SK-N-SH (cell line): ENCODE measurements at regions not wholly inside any gene's neighbourhood (a gene's known extent, or its start where the extent isn't known, plus 50 kb on each side); places are given as distances from the start of the nearest gene placed in this dataset.

Experiments
- CTCF ChIA-PET: fragments of 300-600, 350-600 bp; formaldehyde crosslinking; extraction: SDS; loops from one replicate; lab custom pipeline; 2021; lab: Yijun Ruan, JAX
- POLR2A ChIA-PET: fragments of 350-600 bp; sonication (Branson Sonifier 250); formaldehyde crosslinking; extraction: SDS; loops from one replicate; lab custom pipeline; 2020; ENCODE audit warnings: antibody characterized with exemption, inconsistent platforms; lab: Yijun Ruan, JAX
- DNase-seq: peaks from one replicate; pipeline ENCODE4 v3.0.0; 2012
- H2AFZ ChIP-seq: fragments of 200-600 bp; sonication (generic); 2 replicates; pipeline ENCODE4 v1.8.1; 2016; ENCODE audit warnings: antibody characterized with exemption, mild to moderate bottlenecking, low read depth
- H3F3A ChIP-seq: fragments of 200-600 bp; sonication (generic); replicated peaks from 2 replicates; pipeline ENCODE3; 2016; ENCODE audit warnings: antibody characterized with exemption, mild to moderate bottlenecking; ENCODE audit not compliant: insufficient read depth
- H3K27ac ChIP-seq, 2 experiments: fragments of 200-500 bp in 1 of 2; fragments of 200-600 bp in 1 of 2; sonication (Bioruptor generic) in 1 of 2; sonication (generic), shearing (Covaris generic) in 1 of 2; 2 replicates each; pipeline versions ENCODE4 v1.5.1 to v1.6.1; 2014 to 2016; ENCODE audit warnings: low read depth in 2 of 2, inconsistent platforms in 1 of 2, low read length in 1 of 2, mild to moderate bottlenecking in 1 of 2, mixed read lengths in 1 of 2
- H3K27me3 ChIP-seq: fragments of 200-600 bp; sonication (generic), shearing (Covaris generic); 2 replicates; pipeline ENCODE4 v1.6.1; 2016; ENCODE audit warnings: mixed run types; ENCODE audit not compliant: insufficient read depth
- H3K36me3 ChIP-seq, 2 experiments: fragments of 200-500 bp in 1 of 2; fragments of 200-600 bp in 1 of 2; sonication (Bioruptor generic) in 1 of 2; sonication (generic) in 1 of 2; replicated peaks in 1 of 2; 2 replicates each; pipeline versions ENCODE3 to v1.5.1; 2014 to 2016; ENCODE audit warnings: low read length in 1 of 2, mild to moderate bottlenecking in 1 of 2; ENCODE audit not compliant: insufficient read depth in 2 of 2, control insufficient read depth in 1 of 2
- H3K4me1 ChIP-seq, 2 experiments: fragments of 200-500 bp in 1 of 2; fragments of 200-600 bp in 1 of 2; sonication (Bioruptor generic) in 1 of 2; sonication (generic), shearing (Covaris generic) in 1 of 2; 2 replicates each; pipeline versions ENCODE4 v1.5.1 to v1.6.1; 2014 to 2016; ENCODE audit warnings: low read depth in 1 of 2, low read length in 1 of 2, mixed run types in 1 of 2; ENCODE audit not compliant: insufficient read depth in 2 of 2, control insufficient read depth in 1 of 2
- H3K4me2 ChIP-seq: fragments of 200-600 bp; sonication (generic), shearing (Covaris generic); 2 replicates; pipeline ENCODE4 v1.6.1; 2017; ENCODE audit warnings: mixed run types
- H3K4me3 ChIP-seq, 2 experiments: fragments of 200-500 bp in 1 of 2; fragments of 200-600 bp in 1 of 2; sonication (Bioruptor generic) in 1 of 2; sonication (generic), shearing (Covaris generic) in 1 of 2; 2 replicates each; pipeline versions ENCODE4 v1.5.1 to v1.8.1; 2014 to 2016; ENCODE audit warnings: low read depth in 2 of 2, inconsistent platforms in 1 of 2, low read length in 1 of 2, mild to moderate bottlenecking in 1 of 2, mixed read lengths in 1 of 2, moderate library complexity in 1 of 2
- H3K79me2 ChIP-seq: fragments of 200-600 bp; sonication (generic); 2 replicates; pipeline ENCODE4 v1.8.1; 2017; ENCODE audit warnings: mild to moderate bottlenecking; ENCODE audit not compliant: insufficient read depth
- H3K9ac ChIP-seq: fragments of 200-600 bp; sonication (generic); 2 replicates; pipeline ENCODE4 v1.6.1; 2017; ENCODE audit warnings: mixed run types
- H3K9me2 ChIP-seq: fragments of 200-600 bp; sonication (generic); 2 replicates; pipeline ENCODE4 v1.6.1; 2017; ENCODE audit warnings: mixed run types
- H3K9me3 ChIP-seq: fragments of 200-600 bp; sonication (generic); 2 replicates; pipeline ENCODE4 v1.6.1; 2017; ENCODE audit warnings: mixed run types, mild to moderate bottlenecking, moderate library complexity
- H4K20me1 ChIP-seq: fragments of 200-600 bp; sonication (generic); 2 replicates; pipeline ENCODE4 v1.6.1; 2017; ENCODE audit warnings: mild to moderate bottlenecking, mixed run types; ENCODE audit not compliant: insufficient read depth
- CHD2 ChIP-seq: fragments of 150-350 bp; IDR thresholded peaks from 2 replicates; pipeline ENCODE4 v1.6.1; 2018; ENCODE audit warnings: low read length; ENCODE audit not compliant: partially characterized antibody
- CTCF ChIP-seq: fragments of 200-600 bp; sonication (generic); IDR thresholded peaks from 2 replicates; pipeline ENCODE4 v1.6.1; 2017; ENCODE audit warnings: antibody characterized with exemption, mild to moderate bottlenecking, moderate library complexity
- EZH2phosphoT487 ChIP-seq: fragments of 200-600 bp; sonication (generic); IDR thresholded peaks from 2 replicates; pipeline ENCODE4 v1.6.1; 2017; ENCODE audit warnings: low read depth, mixed run types, mild to moderate bottlenecking, antibody characterized with exemption, moderate library complexity, borderline replicate concordance
- FOSL2 ChIP-seq: IDR thresholded peaks from 2 replicates; pipeline ENCODE4 v1.4.0; 2012; ENCODE audit warnings: low read depth, mild to moderate bottlenecking, moderate library complexity, borderline replicate concordance
- FOXJ3 ChIP-seq: sonication (generic); formaldehyde crosslinking; IDR thresholded peaks from 2 replicates; pipeline ENCODE4 v1.5.1; 2020; ENCODE audit warnings: mild to moderate bottlenecking, missing genetic modification reagents
- FOXM1 ChIP-seq: IDR thresholded peaks from 2 replicates; pipeline ENCODE4 v1.4.0; 2012; ENCODE audit warnings: low read depth, mild to moderate bottlenecking
- GABPA ChIP-seq: IDR thresholded peaks from 2 replicates; pipeline ENCODE4 v1.4.0; 2012; ENCODE audit warnings: low read depth, mild to moderate bottlenecking
- GATA2 ChIP-seq: sonication (generic); formaldehyde crosslinking; IDR thresholded peaks from 2 replicates; pipeline ENCODE4 v1.5.0; 2020; ENCODE audit warnings: mild to moderate bottlenecking, missing genetic modification reagents
- JUND ChIP-seq: IDR thresholded peaks from 2 replicates; pipeline ENCODE4 v1.4.0; 2012
- MXI1 ChIP-seq: IDR thresholded peaks from 2 replicates; pipeline ENCODE4 v1.6.1; 2012; ENCODE audit warnings: mild to moderate bottlenecking, low read depth, low read length, improper control_type of control experiment
- RCOR1 ChIP-seq: fragments of 150-350 bp; IDR thresholded peaks from 2 replicates; pipeline ENCODE4 v1.6.1; 2017; ENCODE audit warnings: antibody characterized with exemption, low read length
- RFX5 ChIP-seq: IDR thresholded peaks from 2 replicates; pipeline ENCODE4 v1.6.1; 2012; ENCODE audit warnings: mild to moderate bottlenecking, improper control_type of control experiment, low read length
- RXRA ChIP-seq: IDR thresholded peaks from 2 replicates; pipeline ENCODE4 v1.4.0; 2012; ENCODE audit warnings: low read depth, mild to moderate bottlenecking, borderline replicate concordance
- SIN3A ChIP-seq: IDR thresholded peaks from 2 replicates; pipeline ENCODE4 v1.6.1; 2012; ENCODE audit warnings: low read depth, mild to moderate bottlenecking, low read length, moderate library complexity, borderline replicate concordance
- TAF1 ChIP-seq: IDR thresholded peaks from 2 replicates; pipeline ENCODE4 v1.6.1; 2012; ENCODE audit warnings: low read depth, mild to moderate bottlenecking, low read length, moderate library complexity, borderline replicate concordance
- TCF12 ChIP-seq: IDR thresholded peaks from 2 replicates; pipeline ENCODE4 v1.4.0; 2012
- TEAD4 ChIP-seq: IDR thresholded peaks from 2 replicates; pipeline ENCODE4 v1.4.0; 2012; ENCODE audit warnings: mild to moderate bottlenecking, borderline replicate concordance; ENCODE audit not compliant: insufficient read depth
- YY1 ChIP-seq: IDR thresholded peaks from 2 replicates; pipeline ENCODE4 v1.4.0; 2012; ENCODE audit warnings: low read depth, mild to moderate bottlenecking
- ZBTB33 ChIP-seq: IDR thresholded peaks from 2 replicates; pipeline ENCODE4 v1.4.0; 2012; ENCODE audit warnings: low read depth, borderline replicate concordance
- WGBS: methylation state at CpG from one replicate; pipeline ENCODE4 v1.1.6; 2017; ENCODE audit warnings: low lambda C conversion rate; 5-methylcytosine and 5-hydroxymethylcytosine counted together
- TF ChIP-seq, protein P1 (sequence below): IDR thresholded peaks from 2 replicates; pipeline ENCODE4 v1.6.1; 2012; ENCODE audit warnings: mild to moderate bottlenecking, low read depth, low read length, moderate library complexity
- TF ChIP-seq, protein P2 (sequence below): IDR thresholded peaks from 2 replicates; pipeline ENCODE4 v1.4.0; 2012; ENCODE audit warnings: low read depth

GRCh38 chr6:12577124-12577850, 139.3 kb upstream of the PHACTR1 start:
- 84% methylated on average over 8 of the region's 8 CpGs for WGBS
- no peak for DNase-seq
- POLR2A ChIA-PET: no interaction called here
- Histone ChIP-seq H3K27me3 (no peaks in the 10 kb centered on the region), H3K27ac (no peak overlapping the region), H3K9me3 (no peaks in the 10 kb centered on the region), H3K36me3 (no peaks in the 10 kb centered on the region), H3K9ac (no peak overlapping the region), H2AFZ (no peak overlapping the region), H3K4me2 (no peak overlapping the region), H3K4me1 (peaks cover 0 to 15% of the 10 kb centered on the region in 2 experiments; a peak in 3 of 4 replicates), H3K4me3 (no peak overlapping the region), H3K9me2 (no peaks in the 10 kb centered on the region), H3F3A (peaks cover 13% of the 10 kb centered on the region), H3K79me2 (no peaks in the 10 kb centered on the region), H4K20me1 (no peaks in the 10 kb centered on the region)
- TF ChIP-seq MXI1 (no peak), RFX5 (no peak), EZH2phosphoT487 (no peak), TAF1 (no peak), ZBTB33 (no peak)
- TF ChIP-seq, protein P1, sequence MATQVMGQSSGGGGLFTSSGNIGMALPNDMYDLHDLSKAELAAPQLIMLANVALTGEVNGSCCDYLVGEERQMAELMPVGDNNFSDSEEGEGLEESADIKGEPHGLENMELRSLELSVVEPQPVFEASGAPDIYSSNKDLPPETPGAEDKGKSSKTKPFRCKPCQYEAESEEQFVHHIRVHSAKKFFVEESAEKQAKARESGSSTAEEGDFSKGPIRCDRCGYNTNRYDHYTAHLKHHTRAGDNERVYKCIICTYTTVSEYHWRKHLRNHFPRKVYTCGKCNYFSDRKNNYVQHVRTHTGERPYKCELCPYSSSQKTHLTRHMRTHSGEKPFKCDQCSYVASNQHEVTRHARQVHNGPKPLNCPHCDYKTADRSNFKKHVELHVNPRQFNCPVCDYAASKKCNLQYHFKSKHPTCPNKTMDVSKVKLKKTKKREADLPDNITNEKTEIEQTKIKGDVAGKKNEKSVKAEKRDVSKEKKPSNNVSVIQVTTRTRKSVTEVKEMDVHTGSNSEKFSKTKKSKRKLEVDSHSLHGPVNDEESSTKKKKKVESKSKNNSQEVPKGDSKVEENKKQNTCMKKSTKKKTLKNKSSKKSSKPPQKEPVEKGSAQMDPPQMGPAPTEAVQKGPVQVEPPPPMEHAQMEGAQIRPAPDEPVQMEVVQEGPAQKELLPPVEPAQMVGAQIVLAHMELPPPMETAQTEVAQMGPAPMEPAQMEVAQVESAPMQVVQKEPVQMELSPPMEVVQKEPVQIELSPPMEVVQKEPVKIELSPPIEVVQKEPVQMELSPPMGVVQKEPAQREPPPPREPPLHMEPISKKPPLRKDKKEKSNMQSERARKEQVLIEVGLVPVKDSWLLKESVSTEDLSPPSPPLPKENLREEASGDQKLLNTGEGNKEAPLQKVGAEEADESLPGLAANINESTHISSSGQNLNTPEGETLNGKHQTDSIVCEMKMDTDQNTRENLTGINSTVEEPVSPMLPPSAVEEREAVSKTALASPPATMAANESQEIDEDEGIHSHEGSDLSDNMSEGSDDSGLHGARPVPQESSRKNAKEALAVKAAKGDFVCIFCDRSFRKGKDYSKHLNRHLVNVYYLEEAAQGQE: no peak
- TF ChIP-seq, protein P2, sequence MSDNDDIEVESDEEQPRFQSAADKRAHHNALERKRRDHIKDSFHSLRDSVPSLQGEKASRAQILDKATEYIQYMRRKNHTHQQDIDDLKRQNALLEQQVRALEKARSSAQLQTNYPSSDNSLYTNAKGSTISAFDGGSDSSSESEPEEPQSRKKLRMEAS: no peak
- CTCF ChIA-PET: interaction anchor here (1.5 to 2.5 kb wide), 2 partner anchors 10 to 29 kb away, joined by 3 to 6 read pairs; no protein-coding TSS in a partner anchor

- H3K9me2 ChIP-seq: no peaks in the 10 kb centered on the region
- no peak overlapping the region for H3K4me3 ChIP-seq
- no peak overlapping the region for H3K4me2 ChIP-seq
- H3K4me1 ChIP-seq: peaks cover 0 to 12% of the 10 kb centered on the region in 2 experiments; a peak in 3 of 4 replicates
- H3K27me3 ChIP-seq: no peaks in the 10 kb centered on the region
- H3K36me3 ChIP-seq: no peaks in the 10 kb centered on the region
- ChIA-PET CTCF (interaction anchor here (1.5 to 2.5 kb wide), 2 partner anchors 10 to 28 kb away, joined by 3 to 6 read pairs; no protein-coding TSS in a partner anchor), POLR2A (no interaction called here)
- DNase-seq: no peak
- H4K20me1 ChIP-seq: no peaks in the 10 kb centered on the region
- H3F3A ChIP-seq: peaks cover 7% of the 10 kb centered on the region
- H3K79me2 ChIP-seq: no peaks in the 10 kb centered on the region
- no peak overlapping the region for H3K9ac ChIP-seq
- H3K9me3 ChIP-seq: no peaks in the 10 kb centered on the region
- H3K27ac ChIP-seq: no peak overlapping the region
- no peak overlapping the region for H2AFZ ChIP-seq
- TF ChIP-seq TCF12 (no peak), FOXM1 (no peak), GABPA (no peak), FOXJ3 (CRISPR knock-in tag) (no peak), SIN3A (no peak), TEAD4 (no peak), YY1 (no peak), CTCF (no peak), RXRA (no peak), FOSL2 (no peak), JUND (no peak), RCOR1 (no peak), MXI1 (no peak), CHD2 (no peak), GATA2 (no peak)
Measured at GRCh38 chr6:12578097-12578496, 138.5 kb upstream of the PHACTR1 start.
